SU-DHL-6 (cell line): ENCODE measurements at regions not wholly inside any gene's neighbourhood (a gene's known extent, or its start where the extent isn't known, plus 50 kb on each side); places are given as distances from the start of the nearest gene placed in this dataset.

Experiments
- H2AFZ ChIP-seq: fragments of 200-600 bp; sonication (generic); 2 replicates; pipeline ENCODE4 v1.6.1; 2014; ENCODE audit warnings: low read depth, mild to moderate bottlenecking, moderate library complexity, mixed read lengths, antibody characterized with exemption, low read length; ENCODE audit not compliant: severe bottlenecking
- H3F3A ChIP-seq: fragments of 200-600 bp; shearing (Covaris generic); 2 replicates; pipeline ENCODE4 v1.6.0; 2016; ENCODE audit warnings: antibody characterized with exemption, mild to moderate bottlenecking; ENCODE audit not compliant: insufficient read depth
- H3K27ac ChIP-seq: fragments of 200-600 bp; sonication (generic); 2 replicates; pipeline ENCODE4 v1.5.1; 2016; ENCODE audit warnings: low read depth, mild to moderate bottlenecking, low read length, moderate library complexity, mixed read lengths
- H3K27me3 ChIP-seq: fragments of 200-600 bp; sonication (generic), shearing (Covaris generic); 2 replicates; pipeline ENCODE4 v1.6.0; 2014; ENCODE audit warnings: mild to moderate bottlenecking, low read length
- H3K36me3 ChIP-seq: fragments of 200-600 bp; sonication (generic); 2 replicates; pipeline ENCODE4 v1.6.1; 2014; ENCODE audit warnings: mild to moderate bottlenecking, low read length, mixed read lengths
- H3K4me2 ChIP-seq: fragments of 300-600, 200-600 bp; shearing (Covaris generic), sonication (generic); 2 replicates; pipeline ENCODE4 v1.6.0; 2014; ENCODE audit warnings: low read length, low read depth, mild to moderate bottlenecking; ENCODE audit not compliant: poor library complexity, severe bottlenecking
- H3K4me3 ChIP-seq: fragments of 200-600 bp; sonication (generic); 2 replicates; pipeline ENCODE4 v1.5.1; 2014; ENCODE audit warnings: antibody characterized with exemption, low read length, mild to moderate bottlenecking, mixed read lengths; ENCODE audit not compliant: insufficient read depth, poor library complexity, severe bottlenecking
- H3K79me2 ChIP-seq: fragments of 200-600 bp; sonication (generic); 2 replicates; pipeline ENCODE4 v1.6.1; 2014; ENCODE audit warnings: mild to moderate bottlenecking, low read length, moderate library complexity; ENCODE audit not compliant: insufficient read depth
- H3K9ac ChIP-seq: fragments of 200-600 bp; sonication (generic); 2 replicates; pipeline ENCODE4 v1.7.0; 2014; ENCODE audit warnings: mild to moderate bottlenecking, low read length
- H3K9me2 ChIP-seq: fragments of 200-600 bp; sonication (generic); replicated peaks from 2 replicates; pipeline ENCODE4 v1.6.1; 2014; ENCODE audit warnings: low read length; ENCODE audit not compliant: insufficient read depth
- H3K9me3 ChIP-seq: fragments of 200-600 bp; sonication (generic); 2 replicates; pipeline ENCODE4 v1.6.1; 2014; ENCODE audit warnings: low read length, mixed read lengths; ENCODE audit not compliant: insufficient read depth
- H4K20me1 ChIP-seq: fragments of 200-600 bp; sonication (generic); 2 replicates; pipeline ENCODE4 v1.6.1; 2014; ENCODE audit warnings: low read depth, mild to moderate bottlenecking, antibody characterized with exemption, low read length, moderate library complexity, mixed read lengths
- CTCF ChIP-seq: fragments of 200-600 bp; sonication (generic); IDR thresholded peaks from one replicate; pipeline ENCODE4 v1.5.1; 2017; ENCODE audit warnings: antibody characterized with exemption, mild to moderate bottlenecking, low read length, moderate library complexity; ENCODE audit not compliant: insufficient read depth, poor library complexity, severe bottlenecking
- EZH2phosphoT487 ChIP-seq: fragments of 200-600 bp; sonication (generic), shearing (Covaris generic); conservative IDR thresholded peaks from 2 replicates; pipeline ENCODE4 v1.6.1; 2018; ENCODE audit warnings: mild to moderate bottlenecking, antibody characterized with exemption, low read length, moderate library complexity, mixed read lengths

GRCh38 chr2:78397198-78397597 lies 628.3 kb upstream of the REG3G start:
- H3K36me3 ChIP-seq: no peaks in the 10 kb centered on the region
- H3K4me2 ChIP-seq: no peak overlapping the region
- H3K9ac ChIP-seq: no peak overlapping the region
- H3K27me3 ChIP-seq: no peaks in the 10 kb centered on the region
- H2AFZ ChIP-seq: no peak overlapping the region
- H3K9me2 ChIP-seq: no peaks in the 10 kb centered on the region
- no peaks in the 10 kb centered on the region for H3K9me3 ChIP-seq
- TF ChIP-seq CTCF (no peak), EZH2phosphoT487 (no peak)
- H3K4me3 ChIP-seq: no peak overlapping the region
- H3K27ac ChIP-seq: no peak overlapping the region
- H3F3A ChIP-seq: no peaks in the 10 kb centered on the region
- H3K79me2 ChIP-seq: no peaks in the 10 kb centered on the region
- no peaks in the 10 kb centered on the region for H4K20me1 ChIP-seq

GRCh38 chr2:78407960-78408794 lies 617.3 kb upstream of the REG3G start:
- H3F3A ChIP-seq: no peaks in the 10 kb centered on the region

GRCh38 chr2:78408795-78409118 lies 616.7 kb upstream of the REG3G start:
- Histone ChIP-seq H3K4me2 (no peak overlapping the region), H4K20me1 (no peaks in the 10 kb centered on the region), H3K36me3 (no peaks in the 10 kb centered on the region), H3K27me3 (no peaks in the 10 kb centered on the region), H3K9me3 (no peaks in the 10 kb centered on the region), H2AFZ (no peak overlapping the region), H3K79me2 (no peaks in the 10 kb centered on the region), H3K9me2 (no peaks in the 10 kb centered on the region), H3K27ac (no peak overlapping the region), H3F3A (no peaks in the 10 kb centered on the region), H3K9ac (no peak overlapping the region), H3K4me3 (no peak overlapping the region)
- TF ChIP-seq EZH2phosphoT487 (no peak), CTCF (no peak)

More at GRCh38 chr2:78407960-78408794, 617.3 kb upstream of the REG3G start:
- Histone ChIP-seq H3K27ac (no peak overlapping the region), H3K9me3 (no peaks in the 10 kb centered on the region), H3K4me3 (no peak overlapping the region), H3K9me2 (no peaks in the 10 kb centered on the region), H3K36me3 (no peaks in the 10 kb centered on the region), H3K27me3 (no peaks in the 10 kb centered on the region), H3K9ac (no peak overlapping the region), H3K4me2 (no peak overlapping the region), H2AFZ (no peak overlapping the region), H3K79me2 (no peaks in the 10 kb centered on the region), H4K20me1 (no peaks in the 10 kb centered on the region)
- TF ChIP-seq CTCF (no peak), EZH2phosphoT487 (no peak)
